GM18519 (cell line): ENCODE measurements at regions not wholly inside any gene's neighbourhood (a gene's known extent, or its start where the extent isn't known, plus 50 kb on each side); places are given as distances from the start of the nearest gene placed in this dataset.

Experiments
- ATAC-seq: cut with Tn5 transposase; IDR thresholded peaks from one replicate; pipeline ENCODE4 v1.9.1; 2021; ENCODE audit warnings: mild to moderate bottlenecking, moderate library complexity; ENCODE audit not compliant: unreplicated experiment, low FRiP score

DNA sequence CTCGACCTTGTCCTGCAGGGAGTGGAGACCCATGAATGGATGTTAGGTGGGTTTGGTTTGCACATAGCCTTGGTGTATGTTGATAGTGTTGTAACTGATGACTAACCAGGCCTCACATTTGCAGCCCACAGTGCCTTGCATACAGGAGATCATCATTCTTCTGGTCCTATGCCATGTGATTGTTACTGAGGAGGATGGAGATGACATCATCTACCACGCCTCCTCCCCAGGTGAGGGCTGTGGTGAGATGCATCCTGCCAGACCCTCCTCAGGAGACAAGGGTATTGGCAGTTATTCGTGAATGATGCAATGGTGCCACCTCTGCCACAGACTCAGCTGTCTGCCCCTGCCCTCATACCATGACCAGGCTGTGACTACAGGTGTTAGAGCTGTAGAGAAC lies 1294.1 kb downstream of the UQCRFS1 start:
- no peak for ATAC-seq

DNA sequence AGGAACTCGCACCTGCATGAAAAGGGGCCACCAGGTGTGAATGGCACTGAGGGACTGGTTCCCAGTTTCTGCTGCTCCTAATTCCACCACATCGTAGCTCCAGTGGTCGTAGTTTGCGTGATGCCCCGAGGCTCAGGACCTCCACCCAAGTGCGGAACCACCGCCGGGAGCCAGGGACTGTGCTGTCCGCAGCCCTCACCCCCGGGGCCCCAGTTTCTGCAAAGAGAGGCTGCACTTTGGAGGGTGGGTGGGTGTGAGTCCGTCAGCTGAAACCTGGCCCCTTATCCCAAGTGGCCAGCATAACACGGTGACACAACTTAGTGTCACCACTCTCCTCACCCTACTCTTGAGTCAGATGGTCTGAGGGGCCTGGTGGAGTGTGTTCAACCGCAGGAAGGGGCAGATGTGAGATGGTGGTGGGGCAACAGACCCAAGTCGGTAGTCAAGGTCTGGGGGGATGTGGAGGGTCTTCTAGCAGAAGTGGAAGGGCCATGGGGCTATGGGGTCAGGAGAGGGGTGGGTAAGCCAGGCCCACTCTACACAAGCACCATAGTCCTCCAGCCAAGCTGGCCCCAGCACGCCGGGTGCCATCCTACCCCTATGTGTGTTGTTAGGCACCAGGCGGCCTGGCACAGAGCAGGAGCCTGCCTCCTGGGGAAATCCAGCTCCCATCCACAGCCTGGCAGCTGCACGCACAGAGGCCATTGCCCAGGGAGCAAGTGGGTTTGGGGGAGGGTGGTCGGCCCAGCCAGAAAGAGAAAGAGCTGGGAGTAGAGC lies 1301.6 kb downstream of the UQCRFS1 start:
- ATAC-seq = no peak

DNA sequence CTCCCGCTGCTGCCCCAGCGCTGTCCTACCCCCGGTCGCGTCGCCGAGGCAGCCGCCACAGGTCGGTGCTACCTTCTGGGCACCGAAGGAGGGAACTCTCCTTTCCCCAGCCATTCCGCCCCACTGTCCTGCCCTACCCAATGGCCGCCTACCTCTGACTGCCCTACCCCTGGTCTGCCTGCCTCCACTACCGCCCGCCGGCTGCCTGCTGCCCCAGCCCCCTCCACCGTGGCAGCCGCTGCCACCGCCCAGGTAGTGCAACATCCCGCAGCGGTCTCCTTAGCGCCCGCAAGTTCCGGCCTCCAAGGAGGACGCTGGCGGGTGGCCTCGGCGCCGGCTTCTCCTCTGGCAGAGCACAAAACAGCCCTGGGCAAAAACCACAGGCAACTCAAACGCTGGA lies 1303.1 kb downstream of the UQCRFS1 start:
- no peak for ATAC-seq

- no peak for ATAC-seq
Observed at GRCh38 chr19:27909185-27909840, 1303.6 kb downstream of the UQCRFS1 start.

DNA sequence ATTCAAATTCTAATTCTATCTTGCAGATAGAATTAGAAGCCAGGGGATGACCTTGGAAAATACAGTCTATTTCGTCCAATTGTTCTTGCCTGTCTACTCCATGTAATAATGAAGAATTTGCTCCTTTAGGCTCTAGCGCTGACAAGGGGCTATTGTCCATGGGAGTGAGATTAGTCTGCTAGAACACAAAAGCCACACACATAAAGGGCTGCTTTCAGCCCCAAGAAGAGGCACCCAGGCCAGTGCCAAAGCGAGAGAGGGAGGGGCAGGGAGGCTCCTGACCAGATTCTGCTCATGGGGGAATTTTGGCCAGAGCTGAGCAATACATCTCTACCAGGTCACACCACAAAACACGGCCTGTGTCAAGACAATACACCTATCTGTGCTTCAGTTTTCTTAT lies 1306.9 kb downstream of the UQCRFS1 start:
- no peak for ATAC-seq

DNA sequence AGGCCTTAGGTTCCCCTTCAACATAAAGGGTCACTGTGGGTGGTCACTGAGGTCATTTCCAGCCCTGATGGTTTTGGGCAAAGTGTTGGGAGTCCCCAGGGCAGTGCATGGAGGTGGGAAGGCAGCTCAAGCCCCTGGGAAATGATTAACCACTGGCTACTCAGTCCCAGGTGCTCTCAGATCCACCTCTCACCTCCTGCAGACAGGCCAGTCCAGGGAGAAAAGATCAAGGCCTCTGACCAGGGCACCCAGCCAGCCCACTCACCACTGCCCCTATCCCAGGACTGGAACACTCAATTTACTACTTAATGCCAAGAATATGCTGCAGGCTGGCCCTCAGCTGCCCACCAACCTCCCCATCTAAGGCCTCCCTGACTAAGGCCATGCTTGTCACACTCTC lies 1307.9 kb downstream of the UQCRFS1 start:
- ATAC-seq = no peak

DNA sequence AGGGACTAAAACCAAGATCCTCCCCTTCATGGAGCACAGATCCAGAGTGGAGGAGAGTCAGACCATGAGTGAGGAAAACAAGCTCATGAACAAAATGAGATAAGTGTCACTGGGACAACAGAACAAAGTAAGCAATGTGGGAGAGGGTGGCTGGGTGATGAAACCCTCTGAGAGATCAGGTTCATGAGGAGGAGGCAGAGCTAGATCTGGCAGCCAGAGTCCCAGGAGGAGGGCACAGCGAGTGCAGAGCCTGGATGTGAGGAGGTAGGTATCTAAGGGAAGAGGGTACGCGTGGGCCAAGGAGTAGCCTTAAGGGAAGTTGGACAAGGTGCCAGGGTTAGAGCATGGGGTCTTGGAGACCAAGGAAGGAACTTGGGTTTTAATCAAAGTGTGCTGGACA lies 1311.9 kb downstream of the UQCRFS1 start:
- no peak for ATAC-seq

DNA sequence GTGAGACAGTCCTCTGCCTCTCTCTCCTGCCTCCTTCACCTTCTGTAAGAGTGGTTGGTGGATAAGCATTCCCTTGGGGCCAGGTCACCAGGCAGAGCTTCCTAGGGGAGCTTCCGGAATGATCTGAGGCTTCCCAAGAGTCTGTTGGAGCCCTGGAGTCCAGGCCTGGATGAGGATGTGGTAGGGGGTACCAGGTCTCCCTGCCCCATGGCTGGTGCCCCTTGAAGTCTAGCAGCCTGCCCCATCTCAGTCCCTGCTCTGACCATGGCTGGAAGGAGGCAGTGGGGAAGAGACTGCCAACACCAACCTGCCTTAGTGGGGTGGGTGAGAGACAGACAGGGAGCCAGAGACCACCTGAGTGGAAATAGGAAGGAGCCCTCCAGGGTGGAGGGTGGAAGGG lies 1316.9 kb downstream of the UQCRFS1 start:
- ATAC-seq = no peak

DNA sequence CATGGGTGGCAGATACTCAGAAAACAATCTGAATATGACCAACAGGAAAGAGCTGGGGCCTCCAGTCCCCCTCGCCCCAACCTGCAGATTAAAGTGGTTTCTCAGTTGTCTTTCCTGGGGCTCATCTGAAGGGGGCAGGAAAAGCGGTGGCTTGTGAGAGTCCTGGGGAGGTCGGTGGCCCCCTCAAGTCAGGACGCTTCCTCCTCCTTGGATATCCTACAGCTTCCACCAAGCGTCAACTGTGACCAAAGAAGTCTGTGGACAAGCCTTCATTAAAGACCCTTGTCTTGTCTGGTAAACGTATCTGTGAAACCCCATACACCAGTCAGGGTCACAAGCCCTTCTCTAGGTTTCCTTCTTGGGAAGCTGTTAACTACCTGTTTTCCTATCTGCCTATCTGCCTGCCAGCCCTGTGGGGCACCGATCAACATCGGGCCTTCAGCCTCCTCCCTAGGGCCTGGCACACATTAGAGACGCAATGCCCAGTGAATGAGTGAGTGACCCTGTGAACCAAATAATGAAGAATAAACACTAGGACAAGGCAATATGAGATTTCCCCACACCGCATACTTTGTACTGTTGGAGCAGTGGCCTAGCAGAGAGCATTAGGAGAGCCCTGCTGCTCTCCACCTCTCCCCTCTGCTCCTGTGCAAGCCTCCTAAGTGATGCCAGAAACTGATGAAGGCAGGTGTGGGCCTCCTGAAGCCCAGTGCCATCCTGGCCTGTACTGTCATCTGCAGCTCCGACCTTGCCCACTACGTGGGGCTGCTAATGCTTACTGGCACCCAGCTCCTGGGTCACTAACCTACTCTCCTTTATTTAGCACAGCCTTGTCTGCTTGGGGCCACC lies 1317.8 kb downstream of the UQCRFS1 start:
- ATAC-seq = no peak

DNA sequence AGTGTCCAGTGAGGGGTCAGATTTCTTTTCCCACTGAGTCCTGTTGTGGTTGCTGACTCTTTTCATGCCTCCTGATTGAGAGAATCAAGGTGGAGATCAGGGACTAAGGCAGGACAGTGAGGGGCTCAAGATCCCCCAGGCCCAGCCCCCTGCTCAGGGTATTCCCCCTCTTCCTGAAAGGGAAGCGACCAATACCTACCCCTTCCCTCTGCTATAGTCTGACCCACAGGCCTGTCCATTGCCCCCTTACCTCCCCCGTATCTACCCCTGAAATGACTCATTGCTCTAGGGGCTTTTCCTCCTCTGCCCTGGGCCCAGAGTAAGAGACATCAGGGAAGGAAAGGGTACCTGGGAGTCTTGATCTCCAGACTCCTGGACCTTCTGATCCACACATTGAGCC lies 1320.5 kb downstream of the UQCRFS1 start:
- no peak for ATAC-seq

GRCh38 chr19:27891411-27891810 lies 1321.5 kb downstream of the UQCRFS1 start:
- ATAC-seq = no peak

DNA sequence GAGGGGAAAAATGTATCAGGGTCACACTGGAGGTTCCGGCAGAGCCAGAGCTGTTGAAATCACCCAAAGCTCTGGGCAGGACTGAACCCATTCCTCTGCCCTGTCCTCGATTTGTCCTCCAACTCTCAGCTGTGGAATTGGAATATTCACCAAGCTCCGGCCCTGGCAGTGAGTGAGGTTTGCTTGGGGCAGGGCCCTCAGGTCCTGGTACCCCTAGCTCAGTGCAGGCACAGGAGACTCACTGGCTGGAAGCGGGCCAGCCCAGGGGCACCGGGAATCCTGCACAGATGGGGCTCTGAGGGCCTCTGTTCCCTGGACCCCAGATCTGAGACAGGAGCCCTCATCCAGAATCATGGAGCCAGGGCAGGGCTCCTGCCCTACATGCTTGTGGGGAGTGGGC lies 1322.3 kb downstream of the UQCRFS1 start:
- ATAC-seq = no peak

- no peak for ATAC-seq
Observed at GRCh38 chr19:27890206-27890605, 1322.7 kb downstream of the UQCRFS1 start.

GRCh38 chr19:27889156-27889555 lies 1323.8 kb downstream of the UQCRFS1 start:
- no peak for ATAC-seq

- ATAC-seq = no peak
Observed at GRCh38 chr19:27887946-27888345, 1325.0 kb downstream of the UQCRFS1 start.

GRCh38 chr19:27885359-27885758 lies 1327.6 kb downstream of the UQCRFS1 start:
- ATAC-seq = no peak

DNA sequence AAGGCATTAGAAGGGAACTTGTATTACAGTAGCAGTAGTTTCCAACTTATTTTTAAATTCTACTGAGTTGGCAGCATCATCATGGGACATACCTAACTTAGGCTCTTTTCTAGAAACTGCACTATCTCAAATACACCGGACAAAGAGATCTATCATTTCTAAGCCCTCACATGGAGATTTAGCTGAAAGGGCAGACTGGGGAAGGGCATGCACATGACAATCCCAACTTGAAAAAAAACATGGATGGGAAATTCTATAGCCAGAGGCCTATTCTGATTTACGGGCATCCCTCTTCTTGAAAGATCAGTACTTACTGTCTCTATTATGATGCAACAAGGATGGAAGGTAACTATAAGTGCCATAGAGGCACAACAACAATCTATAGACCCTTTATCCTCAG lies 1328.6 kb downstream of the UQCRFS1 start:
- ATAC-seq = no peak

GRCh38 chr19:27881213-27881612 lies 1331.7 kb downstream of the UQCRFS1 start:
- ATAC-seq = no peak

DNA sequence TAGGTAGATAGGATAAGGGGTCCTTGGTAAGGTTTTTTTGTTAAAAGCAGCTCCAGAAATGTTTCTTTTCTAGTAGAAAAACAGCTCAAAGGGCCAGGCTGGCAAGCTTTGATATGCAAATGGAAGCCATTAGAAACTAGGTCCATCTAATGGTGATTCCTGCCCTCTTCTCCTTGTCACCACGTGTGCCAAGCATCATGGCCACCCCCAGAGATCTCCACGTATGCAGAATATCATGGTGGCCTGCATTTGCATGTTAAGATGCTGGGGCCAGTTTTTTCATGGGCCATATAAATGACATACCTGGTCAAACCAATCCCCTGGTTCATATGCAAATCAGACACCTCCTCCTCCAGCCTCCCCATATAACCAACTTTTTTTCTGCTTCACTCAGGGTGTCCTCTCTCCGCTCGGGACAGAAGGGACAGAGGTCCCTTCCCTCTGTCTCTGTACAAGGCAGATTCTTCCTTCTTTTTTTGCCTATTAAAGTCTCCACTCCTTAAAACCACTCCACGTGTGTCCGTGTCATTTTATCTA lies 1335.9 kb downstream of the UQCRFS1 start:
- ATAC-seq = no peak

GRCh38 chr19:27876489-27876888 lies 1336.5 kb downstream of the UQCRFS1 start:
- no peak for ATAC-seq

DNA sequence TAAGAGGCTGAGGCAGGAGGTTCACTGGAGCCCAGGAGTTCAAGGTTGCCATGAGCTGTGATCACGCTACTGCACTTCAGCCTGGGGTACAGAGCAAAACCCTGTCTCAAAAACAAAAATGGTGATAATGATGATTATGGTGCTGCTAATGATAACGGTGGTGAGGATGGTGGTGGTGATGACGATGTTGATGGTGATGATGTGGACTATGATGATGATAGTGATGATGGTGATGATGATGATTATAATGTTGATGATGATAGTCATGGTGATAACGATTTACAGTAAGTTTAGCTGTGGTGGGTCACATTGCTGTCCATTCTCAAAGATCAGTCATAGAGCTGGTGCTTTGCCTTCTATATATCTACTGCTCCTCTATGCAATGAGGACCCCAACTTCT lies 1340.6 kb downstream of the UQCRFS1 start:
- no peak for ATAC-seq
